ENCODE measurements at regions not wholly inside any gene's neighbourhood (a gene's known extent, or its start where the extent isn't known, plus 50 kb on each side); places are given as distances from the start of the nearest gene placed in this dataset.

DNA sequence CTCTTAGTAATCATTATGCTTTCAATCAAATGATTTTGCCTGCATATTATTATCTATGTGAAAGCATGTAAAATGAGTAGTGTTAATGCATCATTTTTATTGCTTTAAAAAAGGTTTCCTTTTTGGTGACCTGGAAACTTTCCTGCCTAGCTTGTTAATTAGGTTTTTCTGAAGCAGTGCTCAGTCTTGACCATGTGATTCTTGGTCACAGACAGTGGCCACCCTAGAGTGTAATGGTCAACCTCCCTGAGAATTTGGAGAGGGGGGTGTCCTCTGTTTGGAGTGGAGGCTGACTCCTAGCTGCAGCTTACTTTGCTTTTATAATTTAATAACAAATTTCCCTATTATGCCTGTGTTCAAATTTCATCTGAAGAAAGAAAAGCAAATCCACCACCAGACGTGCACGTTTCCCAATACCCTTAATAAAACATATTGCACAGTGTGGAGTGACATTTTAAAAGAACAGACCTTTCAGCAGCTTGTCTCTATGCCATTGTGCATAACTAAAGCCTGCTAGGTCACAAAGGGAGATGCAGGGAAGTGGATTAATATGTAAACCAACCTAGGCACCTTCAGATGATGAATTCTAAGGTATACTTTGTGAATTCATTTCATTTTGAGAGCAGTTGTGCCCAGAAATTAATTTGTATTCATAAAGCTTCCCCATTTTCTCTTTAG lies 130.6 kb downstream of the RPRM start:
- TF ChIP-seq, protein P1, sequence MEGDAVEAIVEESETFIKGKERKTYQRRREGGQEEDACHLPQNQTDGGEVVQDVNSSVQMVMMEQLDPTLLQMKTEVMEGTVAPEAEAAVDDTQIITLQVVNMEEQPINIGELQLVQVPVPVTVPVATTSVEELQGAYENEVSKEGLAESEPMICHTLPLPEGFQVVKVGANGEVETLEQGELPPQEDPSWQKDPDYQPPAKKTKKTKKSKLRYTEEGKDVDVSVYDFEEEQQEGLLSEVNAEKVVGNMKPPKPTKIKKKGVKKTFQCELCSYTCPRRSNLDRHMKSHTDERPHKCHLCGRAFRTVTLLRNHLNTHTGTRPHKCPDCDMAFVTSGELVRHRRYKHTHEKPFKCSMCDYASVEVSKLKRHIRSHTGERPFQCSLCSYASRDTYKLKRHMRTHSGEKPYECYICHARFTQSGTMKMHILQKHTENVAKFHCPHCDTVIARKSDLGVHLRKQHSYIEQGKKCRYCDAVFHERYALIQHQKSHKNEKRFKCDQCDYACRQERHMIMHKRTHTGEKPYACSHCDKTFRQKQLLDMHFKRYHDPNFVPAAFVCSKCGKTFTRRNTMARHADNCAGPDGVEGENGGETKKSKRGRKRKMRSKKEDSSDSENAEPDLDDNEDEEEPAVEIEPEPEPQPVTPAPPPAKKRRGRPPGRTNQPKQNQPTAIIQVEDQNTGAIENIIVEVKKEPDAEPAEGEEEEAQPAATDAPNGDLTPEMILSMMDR (conservative IDR thresholded peaks at IDR 0.05 in 1 of 2, IDR thresholded peaks at IDR 0.05 in 1 of 2; ENCODE audit: extremely low read depth in 1 of 2, insufficient read depth in 1 of 2, low read depth in 1 of 2, low read length in 2 of 2), result no peak
- no peak for TF ChIP-seq EZH2 (IDR thresholded peaks at IDR 0.05; ENCODE audit: borderline replicate concordance, low read length)

All from mammary epithelial cell (primary cell).